ENCODE measurements at regions not wholly inside any gene's neighbourhood (a gene's known extent, or its start where the extent isn't known, plus 50 kb on each side); places are given as distances from the start of the nearest gene placed in this dataset.

GRCh38 chr16:52035436-52035835 is 511.5 kb downstream of the TOX3 start:
- TF ChIP-seq POLR2A (IDR thresholded peaks at IDR 0.05): no peak
- TF ChIP-seq CTCF (IDR thresholded peaks at IDR 0.05): no peak

Data from uterus (tissue), 2 donors.